GM20431 (cell line): ENCODE measurements at regions not wholly inside any gene's neighbourhood (a gene's known extent, or its start where the extent isn't known, plus 50 kb on each side); places are given as distances from the start of the nearest gene placed in this dataset.

Experiments used
- in situ Hi-C: fragments of 300-500 bp; cut with MseI, MboI; formaldehyde crosslinking; loops from one replicate; pipeline ENCODE4 v1.15.0; 2020; ENCODE audit warnings: low sequenced_read_pairs; ENCODE audit not compliant: unreplicated experiment

GRCh38 chr1:233844692-233845091 is 59.8 kb upstream of the SLC35F3 start:
- in situ Hi-C loops: no loop called here
